ENCODE measurements at regions not wholly inside any gene's neighbourhood (a gene's known extent, or its start where the extent isn't known, plus 50 kb on each side); places are given as distances from the start of the nearest gene placed in this dataset.
A peak's percentile ranks its signal among the peaks of the same experiment; 100 is the strongest.

GRCh38 chr5:96252596-96252995, 180.5 kb downstream of the PCSK1 start:
- in situ Hi-C loops (cut with HindIII; ENCODE audit: low pct_unique_long_range_greater_than_20kb, low sequenced_read_pairs) = no loop called here
- H3K36me3 ChIP-seq (ENCODE audit: control insufficient read depth, insufficient read depth, low read length) = no peaks in the 10 kb centered on the region
- DNase-seq (ENCODE audit: low read depth, low spot score) (no peak), ATAC-seq (no peak)
- peak overlapping the region; percentile 54; the same call in 1 of the 2 replicates for H3K27ac ChIP-seq (ENCODE audit: low read length)
- POLR2A ChIA-PET = no interaction called here
- H3K27me3 ChIP-seq (ENCODE audit: control insufficient read depth, insufficient read depth, low read length) = no peaks in the 10 kb centered on the region
- CTCF ChIA-PET = no interaction called here
- intact Hi-C loops (cut with micrococcal nuclease; ENCODE audit: unreplicated experiment) = no loop called here
- H3K4me3 ChIP-seq (ENCODE audit: low read depth in 2 of 2, low read length in 2 of 2) = no peak overlapping the region
- TF ChIP-seq POLR2AphosphoS5 (IDR thresholded peaks at IDR 0.05; ENCODE audit: low read depth, low read length) = no peak
- TF ChIP-seq, protein P1, sequence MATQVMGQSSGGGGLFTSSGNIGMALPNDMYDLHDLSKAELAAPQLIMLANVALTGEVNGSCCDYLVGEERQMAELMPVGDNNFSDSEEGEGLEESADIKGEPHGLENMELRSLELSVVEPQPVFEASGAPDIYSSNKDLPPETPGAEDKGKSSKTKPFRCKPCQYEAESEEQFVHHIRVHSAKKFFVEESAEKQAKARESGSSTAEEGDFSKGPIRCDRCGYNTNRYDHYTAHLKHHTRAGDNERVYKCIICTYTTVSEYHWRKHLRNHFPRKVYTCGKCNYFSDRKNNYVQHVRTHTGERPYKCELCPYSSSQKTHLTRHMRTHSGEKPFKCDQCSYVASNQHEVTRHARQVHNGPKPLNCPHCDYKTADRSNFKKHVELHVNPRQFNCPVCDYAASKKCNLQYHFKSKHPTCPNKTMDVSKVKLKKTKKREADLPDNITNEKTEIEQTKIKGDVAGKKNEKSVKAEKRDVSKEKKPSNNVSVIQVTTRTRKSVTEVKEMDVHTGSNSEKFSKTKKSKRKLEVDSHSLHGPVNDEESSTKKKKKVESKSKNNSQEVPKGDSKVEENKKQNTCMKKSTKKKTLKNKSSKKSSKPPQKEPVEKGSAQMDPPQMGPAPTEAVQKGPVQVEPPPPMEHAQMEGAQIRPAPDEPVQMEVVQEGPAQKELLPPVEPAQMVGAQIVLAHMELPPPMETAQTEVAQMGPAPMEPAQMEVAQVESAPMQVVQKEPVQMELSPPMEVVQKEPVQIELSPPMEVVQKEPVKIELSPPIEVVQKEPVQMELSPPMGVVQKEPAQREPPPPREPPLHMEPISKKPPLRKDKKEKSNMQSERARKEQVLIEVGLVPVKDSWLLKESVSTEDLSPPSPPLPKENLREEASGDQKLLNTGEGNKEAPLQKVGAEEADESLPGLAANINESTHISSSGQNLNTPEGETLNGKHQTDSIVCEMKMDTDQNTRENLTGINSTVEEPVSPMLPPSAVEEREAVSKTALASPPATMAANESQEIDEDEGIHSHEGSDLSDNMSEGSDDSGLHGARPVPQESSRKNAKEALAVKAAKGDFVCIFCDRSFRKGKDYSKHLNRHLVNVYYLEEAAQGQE (IDR thresholded peaks at IDR 0.05; ENCODE audit: insufficient read depth in 1 of 2, low read depth in 2 of 2, low read length in 1 of 2) = no peak
- TF ChIP-seq SIN3A (IDR thresholded peaks at IDR 0.05; ENCODE audit: borderline replicate concordance, insufficient read depth, low read depth, low read length) = no peak
- no TSS peak for BruUV-seq (replicated peaks)
- peaks cover 4% of the 10 kb centered on the region; the same call in 1 of the 2 replicates for H3K9me3 ChIP-seq (ENCODE audit: control insufficient read depth, insufficient read depth, low read depth, low read length)
- peaks cover 15% of the 10 kb centered on the region for H3K4me1 ChIP-seq (ENCODE audit: control insufficient read depth, insufficient read depth, low read length)

DNA sequence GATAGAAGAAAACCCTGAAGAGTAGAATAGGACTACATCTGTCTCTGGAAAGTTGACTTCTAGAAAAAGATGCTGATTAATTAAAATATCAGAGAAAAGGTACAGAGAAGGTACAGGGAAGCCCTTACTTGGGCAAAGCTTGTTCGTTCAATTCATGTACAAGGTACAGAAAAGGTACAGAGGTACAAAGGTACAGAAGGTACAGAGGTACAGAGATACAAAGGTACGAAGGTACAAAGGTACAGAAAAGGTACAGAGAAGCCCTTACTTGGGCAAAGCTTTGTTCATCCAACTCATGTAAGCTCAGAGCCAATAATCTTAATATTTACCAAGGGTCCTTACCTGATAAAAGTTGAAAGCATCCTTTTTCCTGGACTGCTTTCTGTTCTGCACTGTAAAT, 182.3 kb downstream of the PCSK1 start:
- H3K27me3 ChIP-seq (ENCODE audit: control insufficient read depth, insufficient read depth, low read length) = no peaks in the 10 kb centered on the region
- H3K4me3 ChIP-seq (ENCODE audit: low read depth in 2 of 2, low read length in 2 of 2) = no peak overlapping the region
- ChIA-PET POLR2A (no interaction called here), CTCF (no interaction called here)
- DNase-seq (ENCODE audit: low read depth, low spot score) (no peak), ATAC-seq (no peak)
- BruUV-seq (replicated peaks) = no TSS peak
- intact Hi-C loops (cut with micrococcal nuclease; ENCODE audit: unreplicated experiment) (no loop called here), in situ Hi-C loops (cut with HindIII; ENCODE audit: low pct_unique_long_range_greater_than_20kb, low sequenced_read_pairs) (no loop called here)
- H3K27ac ChIP-seq (ENCODE audit: low read length) = peak overlapping the region; percentile 54; the same call in 1 of the 2 replicates
- peaks cover 4% of the 10 kb centered on the region; the same call in 1 of the 2 replicates for H3K9me3 ChIP-seq (ENCODE audit: control insufficient read depth, insufficient read depth, low read depth, low read length)
- H3K4me1 ChIP-seq (ENCODE audit: control insufficient read depth, insufficient read depth, low read length) = peaks cover 22% of the 10 kb centered on the region
- no peaks in the 10 kb centered on the region for H3K36me3 ChIP-seq (ENCODE audit: control insufficient read depth, insufficient read depth, low read length)
- no peak for TF ChIP-seq CTCF (IDR thresholded peaks at IDR 0.05)
- no peak for TF ChIP-seq TCF7L2 (IDR thresholded peaks at IDR 0.05; ENCODE audit: low read depth, low read length)
- TF ChIP-seq SIN3A (IDR thresholded peaks at IDR 0.05; ENCODE audit: borderline replicate concordance, insufficient read depth, low read depth, low read length) = no peak

DNA sequence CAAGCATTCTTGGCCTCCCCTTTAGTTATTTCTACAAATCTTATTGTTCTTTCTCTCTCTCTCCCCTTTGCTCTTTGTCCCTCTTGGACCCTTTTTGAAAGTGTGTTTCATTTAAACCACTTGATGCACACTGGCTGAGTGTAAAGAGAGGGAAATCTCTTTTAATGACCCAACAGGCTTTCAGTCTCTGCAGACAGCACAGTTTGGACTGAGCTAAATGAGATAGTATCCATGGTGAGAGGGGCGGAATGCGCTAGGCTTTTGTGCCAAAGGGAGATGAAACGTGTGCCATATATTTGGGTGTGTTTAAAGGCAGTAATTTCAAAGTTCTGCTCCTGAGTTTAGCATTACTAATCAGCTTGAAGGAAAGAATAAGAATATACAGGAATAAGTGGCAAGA, 184.9 kb downstream of the PCSK1 start:
- intact Hi-C loops (cut with micrococcal nuclease; ENCODE audit: unreplicated experiment) (no loop called here), in situ Hi-C loops (cut with HindIII; ENCODE audit: low pct_unique_long_range_greater_than_20kb, low sequenced_read_pairs) (no loop called here)
- H3K27ac ChIP-seq (ENCODE audit: low read length) = peak overlapping the region; percentile 72
- peaks cover 1% of the 10 kb centered on the region; the same call in 1 of the 2 replicates for H3K9me3 ChIP-seq (ENCODE audit: control insufficient read depth, insufficient read depth, low read depth, low read length)
- CTCF ChIA-PET = no interaction called here
- no peak for TF ChIP-seq TCF7L2 (IDR thresholded peaks at IDR 0.05; ENCODE audit: low read depth, low read length)
- no peak for TF ChIP-seq POLR2AphosphoS5 (IDR thresholded peaks at IDR 0.05; ENCODE audit: low read depth, low read length)
- no peak for TF ChIP-seq SIN3A (IDR thresholded peaks at IDR 0.05; ENCODE audit: borderline replicate concordance, insufficient read depth, low read depth, low read length)
- TF ChIP-seq, protein P1 (IDR thresholded peaks at IDR 0.05; ENCODE audit: insufficient read depth in 1 of 2, low read depth in 2 of 2, low read length in 1 of 2) = no peak
- no peak for TF ChIP-seq CTCF (IDR thresholded peaks at IDR 0.05)
- no peak overlapping the region for H3K4me3 ChIP-seq (ENCODE audit: low read depth in 2 of 2, low read length in 2 of 2)
- DNase-seq (ENCODE audit: low read depth, low spot score) = no peak
- H3K27me3 ChIP-seq (ENCODE audit: control insufficient read depth, insufficient read depth, low read length) = no peaks in the 10 kb centered on the region
- ATAC-seq = no peak
- H3K4me1 ChIP-seq (ENCODE audit: control insufficient read depth, insufficient read depth, low read length) = peaks cover 22% of the 10 kb centered on the region
- H3K36me3 ChIP-seq (ENCODE audit: control insufficient read depth, insufficient read depth, low read length) = no peaks in the 10 kb centered on the region
- POLR2A ChIA-PET = no interaction called here
- BruUV-seq (replicated peaks) = no TSS peak
